Epidermal melanocyte (primary cell): ENCODE measurements at regions not wholly inside any gene's neighbourhood (a gene's known extent, or its start where the extent isn't known, plus 50 kb on each side); places are given as distances from the start of the nearest gene placed in this dataset.

Experiments used
- DNase-seq: peaks from one replicate; pipeline ENCODE4 v3.0.0; 2011; ENCODE audit warnings: low spot score; ENCODE audit not compliant: insufficient read length

GRCh38 chr6:80467408-80467807 is 360.9 kb downstream of the BCKDHB start:
- DNase-seq, result no peak

GRCh38 chr6:80466981-80467380 is 360.5 kb downstream of the BCKDHB start:
- DNase-seq, result no peak

DNA sequence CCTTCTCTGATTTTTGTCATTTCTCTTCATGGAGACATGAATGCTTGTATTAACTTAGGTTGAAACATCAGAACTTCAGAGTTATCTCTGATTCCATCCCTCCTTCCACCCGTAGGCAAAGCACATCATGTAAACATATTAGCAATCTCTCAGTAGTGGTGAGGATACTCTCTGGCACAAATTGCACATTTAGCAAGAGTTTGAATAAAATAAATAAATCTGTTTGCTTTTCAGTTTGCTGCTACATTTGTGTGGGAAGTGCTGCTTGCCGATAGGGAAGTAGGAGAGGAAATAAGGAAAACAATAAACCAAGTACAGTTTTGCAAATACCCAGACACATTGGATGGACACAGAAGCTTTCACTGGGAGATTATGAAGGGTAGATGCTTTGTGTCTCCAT is 359.0 kb downstream of the BCKDHB start:
- no peak for DNase-seq

GRCh38 chr6:80464901-80465300 is 358.4 kb downstream of the BCKDHB start:
- DNase-seq, result no peak

GRCh38 chr6:80463197-80463596 is 356.7 kb downstream of the BCKDHB start:
- DNase-seq, result no peak

DNA sequence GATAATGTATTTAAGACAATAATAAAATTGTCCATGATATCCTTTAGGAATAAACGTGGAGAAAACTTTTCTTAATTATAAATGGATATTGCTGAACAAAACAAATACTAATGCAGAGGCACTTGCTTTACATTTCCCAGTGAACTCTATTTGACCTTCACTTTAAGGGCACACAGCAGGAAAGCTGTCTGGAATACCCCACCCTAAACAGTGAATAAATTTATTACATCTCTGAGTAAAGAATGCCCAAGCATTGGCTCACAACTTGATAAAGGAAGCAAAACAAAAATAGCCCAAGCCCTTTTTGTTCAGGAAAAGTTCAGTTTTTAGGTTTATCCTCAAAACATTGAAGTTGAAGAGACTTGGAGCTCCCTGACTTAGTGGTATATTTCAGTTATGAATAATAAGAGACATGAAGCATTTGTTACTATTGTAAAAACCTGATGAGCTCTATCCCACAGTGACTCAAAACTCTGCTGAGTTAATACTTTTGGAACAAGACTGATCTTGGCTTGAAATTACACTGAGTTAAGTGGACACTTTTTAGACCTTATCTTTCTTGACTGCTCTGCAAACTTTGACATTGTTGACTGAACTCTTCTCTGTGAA is 353.9 kb downstream of the BCKDHB start:
- no peak for DNase-seq

- peak; percentile 60 for DNase-seq
Measured at GRCh38 chr6:80457439-80457933, 351.0 kb downstream of the BCKDHB start.

- DNase-seq, result no peak
Measured at GRCh38 chr6:80456724-80457438, 350.4 kb downstream of the BCKDHB start.

GRCh38 chr6:80454661-80455365 is 348.3 kb downstream of the BCKDHB start:
- DNase-seq, result no peak

DNA sequence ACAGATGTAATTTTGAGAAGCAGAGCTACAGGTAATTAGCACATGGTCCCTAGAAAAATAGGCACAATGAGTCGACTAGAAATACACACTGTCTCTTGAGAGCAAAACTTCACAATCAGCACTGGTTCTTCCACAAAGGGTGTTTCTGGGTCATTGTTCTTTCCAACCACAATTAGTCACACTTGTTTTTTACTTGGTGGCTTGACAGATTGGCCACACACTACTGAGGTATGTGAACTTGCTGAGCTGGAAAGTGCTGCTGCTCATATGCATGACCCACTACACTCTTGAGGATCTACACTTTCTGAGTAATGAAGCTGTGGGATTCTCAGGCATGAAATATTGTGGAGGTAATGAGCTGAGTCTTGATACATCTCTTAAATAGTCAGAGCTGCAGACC is 347.7 kb downstream of the BCKDHB start:
- DNase-seq, result no peak

DNA sequence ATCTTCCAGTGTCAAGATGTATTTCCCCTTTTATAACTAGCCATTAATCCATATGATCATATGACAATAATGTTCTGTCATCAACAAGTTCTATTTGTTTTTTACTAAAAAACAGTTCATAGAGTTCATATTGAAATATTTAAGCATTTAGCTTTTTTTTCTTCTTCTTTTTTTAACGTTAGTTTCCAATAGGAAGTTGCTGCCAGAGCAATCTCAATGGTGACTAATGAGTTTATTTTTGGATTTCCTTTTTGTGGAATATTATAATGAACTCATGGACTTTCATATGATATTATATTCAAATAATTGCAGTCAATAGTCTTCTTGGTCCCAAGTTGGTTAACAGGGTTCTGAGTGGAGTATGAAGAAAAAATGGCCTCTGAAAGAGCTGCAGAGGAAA is 343.3 kb downstream of the BCKDHB start:
- no peak for DNase-seq

- DNase-seq, result no peak
Measured at GRCh38 chr6:80446454-80447045, 340.1 kb downstream of the BCKDHB start.

GRCh38 chr6:80445751-80446150 is 339.3 kb downstream of the BCKDHB start:
- no peak for DNase-seq

GRCh38 chr6:80442366-80442765 is 335.9 kb downstream of the BCKDHB start:
- no peak for DNase-seq

DNA sequence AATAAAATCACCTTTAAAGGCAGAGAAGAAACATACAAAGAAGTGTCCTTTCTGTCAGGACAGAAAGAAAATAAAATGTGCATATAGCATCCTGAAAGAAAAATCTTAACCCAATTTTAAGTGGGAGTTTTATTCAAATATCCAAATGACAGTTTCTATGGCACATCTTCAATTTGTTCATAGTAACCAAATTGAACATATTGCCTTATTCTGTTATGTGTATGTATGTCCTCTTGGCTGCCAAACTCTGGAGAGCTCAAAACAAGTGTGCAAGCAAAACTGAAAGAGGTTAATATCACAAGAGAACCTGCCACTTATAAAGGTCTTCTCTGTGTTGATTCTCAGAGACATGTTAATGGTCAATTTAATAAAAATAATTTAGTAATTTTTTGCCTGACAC is 334.7 kb downstream of the BCKDHB start:
- DNase-seq, result no peak

- no peak for DNase-seq
Measured at GRCh38 chr6:80440496-80441115, 334.1 kb downstream of the BCKDHB start.

- no peak for DNase-seq
Measured at GRCh38 chr6:80439721-80440470, 333.4 kb downstream of the BCKDHB start.

DNA sequence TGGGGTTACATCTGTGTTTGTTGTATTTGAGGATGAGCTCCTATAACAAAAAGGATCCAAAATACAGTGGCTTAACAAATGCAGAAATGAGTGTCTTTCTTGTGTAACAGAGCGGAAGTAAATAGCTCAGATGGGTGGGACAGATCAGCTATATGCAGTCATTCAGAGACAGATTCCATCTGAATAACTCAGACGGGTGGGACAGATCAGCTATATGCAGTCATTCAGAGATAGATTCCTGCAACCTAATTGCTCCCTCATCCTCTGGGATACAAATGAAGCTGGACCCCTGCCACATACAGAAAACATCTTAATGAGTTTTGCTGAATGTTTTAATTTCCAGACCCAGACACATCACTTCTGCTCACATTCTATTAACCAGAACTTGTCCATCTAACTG is 332.3 kb downstream of the BCKDHB start:
- DNase-seq, result peak; percentile 32

DNA sequence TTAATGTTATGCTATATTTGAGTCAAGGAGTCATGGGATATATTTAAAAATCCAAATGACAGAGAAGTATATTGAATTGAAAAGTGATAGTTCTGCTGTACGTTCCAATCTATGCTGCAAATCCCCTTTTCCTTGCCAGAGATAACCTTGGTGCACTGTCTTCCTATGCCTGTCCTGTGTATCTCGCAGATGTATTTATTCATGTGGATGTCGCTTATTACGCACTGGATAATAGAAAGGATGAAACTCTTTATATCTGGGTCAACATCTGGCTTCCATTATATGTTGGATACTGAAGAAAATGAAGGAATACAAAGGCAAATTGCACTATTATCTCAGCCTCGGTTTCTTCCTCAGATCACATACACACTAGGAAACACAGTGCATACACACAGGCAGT is 331.3 kb downstream of the BCKDHB start:
- no peak for DNase-seq

DNA sequence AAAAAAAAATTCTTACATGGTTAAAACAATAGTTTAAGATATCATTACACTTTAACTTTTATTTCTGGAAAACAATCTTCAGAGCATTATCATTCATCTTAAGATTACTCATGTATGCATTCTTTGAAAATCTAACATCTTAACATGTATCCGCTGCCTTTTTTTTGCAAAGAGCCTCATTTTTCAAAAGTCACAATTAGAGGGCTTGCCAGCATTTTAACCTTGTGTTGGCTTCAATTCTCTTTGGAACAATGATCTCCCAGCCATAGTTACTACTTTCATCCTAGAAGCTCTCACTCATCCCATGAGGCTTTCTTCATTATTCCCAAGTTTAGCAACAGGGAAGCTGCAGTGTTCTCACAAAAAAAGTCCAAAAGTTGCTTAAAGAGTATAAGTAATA is 330.8 kb downstream of the BCKDHB start:
- DNase-seq, result no peak

- no peak for DNase-seq
Measured at GRCh38 chr6:80436663-80437062, 330.2 kb downstream of the BCKDHB start.
